ENCODE measurements at regions not wholly inside any gene's neighbourhood (a gene's known extent, or its start where the extent isn't known, plus 50 kb on each side); places are given as distances from the start of the nearest gene placed in this dataset.
"Not testable (repeated sequence)": the region's sequence is repeated elsewhere in the genome, so short reads cannot be mapped to it uniquely, and the experiment has no call there.

DNA sequence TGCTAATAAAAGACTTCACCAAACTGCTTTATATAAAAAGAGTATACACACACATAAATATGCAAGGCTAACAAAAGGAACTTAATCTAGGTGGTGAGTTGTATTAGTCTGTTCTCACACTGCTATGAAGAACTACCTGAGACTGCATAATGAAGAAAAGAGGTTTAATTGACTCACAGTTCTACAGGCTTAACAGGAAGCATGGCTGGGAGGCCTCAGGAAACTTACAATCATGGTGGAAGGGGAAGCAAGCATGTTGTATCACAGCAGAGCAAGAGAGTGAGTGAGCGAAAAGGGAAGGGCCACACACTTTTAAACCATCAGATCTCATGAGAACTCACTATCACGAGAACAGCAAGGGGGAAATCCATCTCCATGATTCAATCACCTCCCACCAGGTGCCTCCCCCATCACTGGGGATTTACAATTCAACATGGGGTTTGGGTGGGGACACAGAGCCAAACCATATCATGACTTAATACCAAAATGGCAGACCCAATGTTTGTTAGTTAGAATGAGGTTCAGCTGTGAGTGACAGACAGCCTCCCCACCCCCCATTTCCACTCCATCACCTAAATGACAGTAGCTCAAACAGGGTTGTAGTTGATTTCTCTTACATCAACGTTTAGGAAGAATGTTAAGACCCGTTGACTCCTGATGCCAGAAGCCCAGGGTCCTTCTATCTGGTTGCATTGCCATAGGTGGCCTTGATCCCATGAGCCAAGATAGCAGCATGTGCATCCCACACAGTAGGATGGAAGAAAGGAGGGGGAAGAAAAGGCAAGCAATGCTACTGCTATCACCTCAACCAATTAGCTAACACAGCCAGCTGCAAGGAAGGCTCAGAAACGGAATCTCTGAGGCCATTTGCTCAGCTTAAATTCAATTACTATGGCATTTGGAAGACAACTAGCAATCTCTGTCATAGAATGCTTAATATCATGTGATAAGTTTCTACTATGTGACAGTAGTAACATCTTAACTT, 77.0 kb downstream of the CCDC71L start:
- DNase-seq (ENCODE audit: low read depth, low spot score), result no peak

- no peak for DNase-seq (ENCODE audit: low read depth, low spot score)
These were observed 77.9 kb downstream of the CCDC71L start for GRCh38 chr7:106583100-106583499.

- no peak for DNase-seq (ENCODE audit: low read depth, low spot score)
These were observed 78.6 kb downstream of the CCDC71L start for GRCh38 chr7:106582365-106582764.

- not testable (repeated sequence) for DNase-seq (ENCODE audit: low read depth, low spot score)
These were observed 81.9 kb downstream of the CCDC71L start for GRCh38 chr7:106579086-106579485.

DNA sequence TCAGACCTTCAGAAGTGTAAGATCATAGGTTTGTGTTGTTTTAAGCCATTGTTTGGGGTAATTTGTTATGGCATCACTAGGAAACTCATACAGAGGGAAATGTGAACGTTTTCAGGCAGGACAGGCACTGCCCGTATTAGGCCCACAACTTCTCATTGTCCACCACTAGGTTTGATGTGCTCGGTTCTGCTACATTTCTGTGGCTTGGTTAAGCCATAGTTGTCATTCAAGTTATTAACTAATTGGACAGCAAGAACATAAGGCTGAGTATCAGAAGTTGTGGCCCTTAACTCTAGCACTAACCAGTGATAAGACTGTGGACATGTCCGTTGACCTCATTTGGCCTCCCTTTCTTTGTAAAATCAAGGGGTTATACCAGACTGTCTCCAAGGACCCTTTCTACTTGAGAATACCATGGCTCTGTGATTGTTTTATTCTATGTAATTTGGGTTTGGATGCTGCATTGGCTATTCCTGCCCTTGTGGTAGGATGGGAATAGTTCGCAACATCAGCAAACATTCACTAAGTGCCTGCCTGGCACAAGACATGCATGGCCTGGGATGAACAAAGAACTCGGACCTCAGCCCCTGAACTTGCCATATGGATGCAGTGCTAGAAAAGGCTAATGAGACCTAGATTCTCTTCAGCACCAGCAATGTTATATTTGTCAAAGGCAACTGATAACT, 85.7 kb downstream of the CCDC71L start:
- DNase-seq (ENCODE audit: low read depth, low spot score), result no peak

GRCh38 chr7:106573738-106574137, 87.2 kb downstream of the CCDC71L start:
- DNase-seq (ENCODE audit: low read depth, low spot score), result no peak

- no peak for DNase-seq (ENCODE audit: low read depth, low spot score)
These were observed 87.8 kb downstream of the CCDC71L start for GRCh38 chr7:106573125-106573663.

- no peak for DNase-seq (ENCODE audit: low read depth, low spot score)
These were observed 88.4 kb downstream of the CCDC71L start for GRCh38 chr7:106572394-106573124.

DNA sequence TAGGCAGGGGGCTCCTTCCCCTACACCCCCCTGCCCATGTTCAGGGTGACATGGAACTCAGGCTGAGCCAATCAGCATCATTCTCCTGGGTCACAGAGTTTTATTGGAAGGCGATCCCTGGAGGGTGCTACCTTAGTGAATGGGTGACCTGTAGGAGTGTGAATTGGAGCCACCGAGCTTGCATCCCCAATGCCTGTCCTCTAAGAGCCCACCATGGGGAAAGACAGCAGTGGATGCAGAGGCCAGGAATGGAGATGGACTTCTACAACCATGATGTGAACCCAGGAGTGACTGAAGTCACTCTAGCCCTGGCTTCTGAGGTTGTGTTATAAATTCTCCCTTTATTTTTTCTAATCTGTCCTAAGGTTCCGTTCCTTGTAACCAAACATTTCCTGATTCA, 89.4 kb downstream of the CCDC71L start:
- no peak for DNase-seq (ENCODE audit: low read depth, low spot score)

DNA sequence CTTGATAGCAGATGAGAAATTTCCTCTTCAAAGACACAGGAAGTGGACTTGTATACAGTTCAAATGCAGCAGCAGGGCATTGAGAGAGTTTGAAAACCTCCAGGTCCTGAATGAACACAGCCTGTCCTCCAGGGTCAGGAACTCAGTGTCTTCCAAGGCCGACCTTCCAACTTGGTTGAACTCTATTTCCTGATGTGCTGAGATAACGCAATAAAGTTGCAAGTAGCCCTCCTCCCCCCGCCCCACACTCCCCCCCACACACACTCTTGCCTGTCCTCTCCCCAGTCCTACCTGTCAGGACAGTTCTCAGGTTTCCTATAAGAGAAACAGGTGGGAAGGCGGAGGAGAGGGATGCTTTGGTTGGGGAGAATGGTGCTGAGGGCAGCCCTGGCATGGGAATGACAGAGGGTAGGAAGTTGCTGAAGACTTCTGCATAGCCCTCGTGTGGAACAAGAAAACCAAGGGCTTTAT, 90.0 kb downstream of the CCDC71L start:
- DNase-seq (ENCODE audit: low read depth, low spot score), result no peak

GRCh38 chr7:106570146-106570545, 90.8 kb downstream of the CCDC71L start:
- no peak for DNase-seq (ENCODE audit: low read depth, low spot score)

DNA sequence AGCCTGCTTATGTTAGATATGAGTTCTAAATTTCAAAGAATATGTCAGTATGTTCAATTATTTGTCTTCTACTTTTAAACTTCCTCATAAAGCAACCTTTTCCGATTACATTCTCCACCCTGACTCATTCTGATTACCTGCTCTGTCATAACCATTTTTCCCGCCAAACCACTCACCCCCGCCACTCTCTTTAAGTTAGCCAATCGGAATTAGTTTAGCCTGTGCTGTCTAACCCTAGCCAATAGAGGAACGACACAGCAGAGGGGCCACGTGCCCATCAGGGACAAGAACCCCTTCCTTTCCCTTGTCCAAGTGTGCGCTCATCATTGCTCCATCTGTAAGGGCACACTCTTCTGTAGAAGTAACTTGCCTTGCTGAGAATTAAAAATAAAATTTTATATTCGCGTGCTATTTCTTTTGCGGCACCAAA, 91.4 kb downstream of the CCDC71L start:
- no peak for DNase-seq (ENCODE audit: low read depth, low spot score)

DNA sequence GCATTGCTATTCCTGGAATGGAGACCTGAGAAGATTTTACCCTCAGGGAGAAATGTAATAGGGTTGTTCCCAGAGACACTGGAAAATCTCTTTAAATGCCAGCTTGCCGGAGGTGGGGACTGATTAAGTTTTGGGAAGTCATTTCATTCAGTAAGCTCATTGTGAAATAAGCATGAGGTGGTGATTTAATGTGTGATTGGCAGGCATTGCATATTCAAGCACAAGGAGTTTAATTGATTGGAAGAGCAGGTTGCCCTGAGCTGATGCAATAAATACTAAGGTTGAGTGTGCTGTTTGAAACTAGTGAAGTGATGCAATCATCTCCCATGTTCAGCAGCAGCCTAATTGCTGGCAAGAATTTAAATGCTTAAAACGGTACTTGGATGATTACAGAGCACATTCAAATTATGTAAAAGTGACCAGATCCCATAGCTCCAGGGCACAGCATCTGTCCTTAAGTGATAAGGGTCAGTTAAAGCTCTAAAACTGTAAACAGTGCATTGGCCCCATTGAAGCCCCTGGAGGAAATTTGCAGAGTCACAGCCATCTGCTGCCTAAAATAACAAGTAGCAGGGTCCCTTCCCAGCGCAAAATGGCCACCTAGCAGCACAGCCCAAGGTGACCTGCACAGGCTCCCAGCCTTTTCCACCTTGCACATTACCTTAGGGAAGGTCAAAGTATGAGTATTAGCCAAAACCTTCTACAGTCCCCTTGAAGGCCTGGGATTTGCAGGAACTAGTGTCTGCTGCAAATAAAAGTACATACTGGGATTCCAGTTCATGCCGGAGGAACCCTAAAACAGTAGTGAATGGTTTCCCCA, 92.1 kb downstream of the CCDC71L start:
- DNase-seq (ENCODE audit: low read depth, low spot score), result peak; percentile 94

DNA sequence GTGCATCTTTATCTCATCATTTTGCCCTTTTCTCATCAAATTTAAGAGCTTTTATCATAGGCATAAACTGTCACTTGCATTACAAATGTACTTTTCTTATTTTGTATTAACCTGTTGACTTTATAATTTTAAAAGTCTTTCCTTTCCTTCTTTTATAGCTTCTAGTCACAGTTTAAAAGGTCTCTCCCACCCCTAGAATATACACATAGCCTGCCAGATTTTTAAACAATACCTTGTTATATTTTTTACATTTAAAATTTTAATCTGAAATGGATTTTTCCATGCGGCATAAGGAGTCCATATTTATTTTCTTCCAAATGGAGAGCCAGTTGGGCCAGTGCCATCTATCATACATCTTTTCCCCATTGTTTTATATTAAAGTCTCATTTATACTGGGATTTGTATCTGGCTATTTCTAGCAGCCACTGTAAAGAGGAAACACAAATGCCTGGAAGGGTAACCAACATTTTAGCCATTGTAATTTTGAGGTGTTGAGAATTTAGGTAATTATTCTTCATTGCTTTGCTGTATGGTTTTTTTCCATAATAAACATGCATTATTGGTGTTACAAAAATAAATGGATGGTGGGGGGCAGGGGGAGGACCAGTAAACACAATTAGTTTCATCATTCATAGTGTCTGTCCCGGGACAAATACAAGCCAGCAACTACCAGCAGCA, 92.8 kb downstream of the CCDC71L start:
- no peak for DNase-seq (ENCODE audit: low read depth, low spot score)

- peak; percentile 25 for DNase-seq (ENCODE audit: low read depth, low spot score)
These were observed 93.6 kb downstream of the CCDC71L start for GRCh38 chr7:106567204-106568001.

DNA sequence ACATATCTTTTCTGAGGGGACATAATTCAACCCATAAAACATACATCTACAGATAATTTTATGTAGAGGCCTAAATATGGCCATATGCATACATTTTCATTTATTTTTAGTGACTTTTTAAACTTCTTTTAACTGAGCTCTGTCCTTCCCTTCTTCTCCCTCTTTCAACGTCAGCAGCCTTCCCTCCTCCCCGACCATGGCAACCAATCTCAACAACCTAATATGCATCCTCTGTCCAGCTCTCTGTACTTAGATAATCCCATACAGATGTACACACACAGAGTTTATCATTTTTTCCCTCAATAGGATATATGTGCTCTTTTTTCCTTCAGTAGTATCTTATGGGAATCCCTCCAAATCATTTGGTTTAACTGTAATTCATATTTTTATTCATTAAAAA, 94.3 kb downstream of the CCDC71L start:
- no peak for DNase-seq (ENCODE audit: low read depth, low spot score)

- DNase-seq (ENCODE audit: low read depth, low spot score), result no peak
These were observed 94.8 kb downstream of the CCDC71L start for GRCh38 chr7:106566196-106566595.

DNA sequence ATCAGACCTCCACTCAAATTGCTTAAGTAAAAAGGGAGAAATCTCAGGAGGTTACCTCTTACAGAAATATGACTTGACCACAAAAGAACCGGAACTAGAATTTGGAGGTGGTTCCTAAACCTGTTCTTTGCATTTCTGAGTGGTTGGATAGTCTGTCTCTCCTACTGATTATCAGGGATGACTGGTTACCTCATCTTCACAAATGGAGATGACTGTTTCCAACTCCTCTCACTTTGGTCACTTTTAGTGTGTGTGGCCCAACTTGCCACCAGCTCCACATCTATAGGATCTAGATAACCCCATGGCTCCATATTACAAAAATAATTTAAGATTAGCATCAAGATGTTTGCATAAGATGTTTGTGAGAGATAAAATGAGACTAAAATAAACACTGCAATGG, 95.5 kb downstream of the CCDC71L start:
- DNase-seq (ENCODE audit: low read depth, low spot score), result no peak

DNA sequence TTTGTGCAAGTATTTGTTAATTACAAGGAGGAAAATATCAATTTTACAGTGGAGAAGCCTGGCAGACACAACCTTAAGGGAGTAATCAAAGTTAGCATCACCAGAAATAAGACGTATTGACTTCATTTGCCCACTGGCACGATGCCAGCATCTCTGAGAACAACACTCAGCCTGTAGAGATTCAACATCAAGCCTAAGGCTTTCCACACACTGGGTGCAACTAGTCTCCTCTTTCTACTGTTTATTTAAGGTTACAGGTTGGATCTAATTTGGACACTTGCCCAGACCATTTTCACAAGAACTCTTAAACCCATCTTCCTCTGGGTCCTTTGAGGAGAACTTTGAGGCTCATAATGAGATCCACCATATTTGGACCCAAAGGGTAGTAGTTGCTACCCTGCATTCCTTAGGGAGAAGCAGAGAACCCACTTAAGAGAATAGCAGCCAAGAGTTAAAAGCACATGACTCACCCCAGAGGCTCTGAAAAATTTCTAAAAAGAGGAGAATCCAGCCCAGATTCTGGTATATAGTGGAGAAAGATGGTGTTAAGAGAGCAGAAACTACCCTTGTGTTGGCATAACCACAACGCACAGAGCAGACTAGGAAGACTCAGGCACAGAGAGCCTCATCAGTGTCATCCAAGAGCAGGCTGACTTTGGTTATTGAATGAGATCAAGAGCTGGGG, 97.3 kb downstream of the CCDC71L start:
- DNase-seq (ENCODE audit: low read depth, low spot score), result no peak
